GM12878 (cell line): ENCODE measurements at regions not wholly inside any gene's neighbourhood (a gene's known extent, or its start where the extent isn't known, plus 50 kb on each side); places are given as distances from the start of the nearest gene placed in this dataset.

Experiments
- ATF2 ChIP-seq: IDR thresholded peaks from 2 replicates; pipeline ENCODE4 v1.6.1; 2012; ENCODE audit warnings: low read length, inconsistent platforms
- ATF7 ChIP-seq: fragments of 450-650 bp; IDR thresholded peaks from 2 replicates; pipeline ENCODE4 v1.6.1; 2016; ENCODE audit warnings: low read depth, mild to moderate bottlenecking
- BMI1 ChIP-seq: fragments of 450-650 bp; IDR thresholded peaks from 2 replicates; pipeline ENCODE4 v1.6.1; 2016; ENCODE audit warnings: mild to moderate bottlenecking, moderate library complexity, borderline replicate concordance
- DPF2 ChIP-seq: fragments of 450-650 bp; IDR thresholded peaks from 2 replicates; pipeline ENCODE4 v1.6.1; 2017; ENCODE audit warnings: mild to moderate bottlenecking
- E2F4 ChIP-seq: IDR thresholded peaks from 2 replicates; pipeline ENCODE4 v1.6.1; 2012; ENCODE audit warnings: low read depth, low read length, improper control_type of control experiment
- IRF3 ChIP-seq: fragments of 450-650 bp; IDR thresholded peaks from 2 replicates; pipeline ENCODE4 v1.6.1; 2014; ENCODE audit warnings: mild to moderate bottlenecking
- KAT2A ChIP-seq: conservative IDR thresholded peaks from 2 replicates; pipeline ENCODE4 v1.6.1; 2011; ENCODE audit warnings: low read depth, low read length; ENCODE audit not compliant: control insufficient read depth
- MEF2A ChIP-seq: IDR thresholded peaks from 2 replicates; pipeline ENCODE4 v1.6.1; 2011; ENCODE audit warnings: low read depth, mild to moderate bottlenecking, low read length, moderate library complexity; ENCODE audit not compliant: insufficient read depth
- MEF2B ChIP-seq: fragments of 450-650 bp; IDR thresholded peaks from 2 replicates; pipeline ENCODE4 v1.6.1; 2018; ENCODE audit warnings: mild to moderate bottlenecking, moderate library complexity; ENCODE audit not compliant: partially characterized antibody, poor library complexity, severe bottlenecking
- NRF1 ChIP-seq: conservative IDR thresholded peaks from 2 replicates; pipeline ENCODE4 v1.6.1; 2011; ENCODE audit warnings: mild to moderate bottlenecking, low read depth, low read length, improper control_type of control experiment
- PBX3 ChIP-seq: IDR thresholded peaks from 2 replicates; pipeline ENCODE4 v1.6.1; 2011; ENCODE audit warnings: mild to moderate bottlenecking, low read depth, low read length, moderate library complexity; ENCODE audit not compliant: insufficient replicate concordance
- POU2F2 ChIP-seq: IDR thresholded peaks from 3 replicates; pipeline ENCODE4 v1.6.1; 2011; ENCODE audit warnings: low read depth, mild to moderate bottlenecking, low read length, borderline replicate concordance
- RELB ChIP-seq: fragments of 450-650 bp; IDR thresholded peaks from 2 replicates; pipeline ENCODE4 v1.6.1; 2017; ENCODE audit warnings: low read depth, mild to moderate bottlenecking, moderate library complexity
- SMAD1 ChIP-seq: fragments of 450-650 bp; IDR thresholded peaks from 2 replicates; pipeline ENCODE4 v1.6.1; 2018; ENCODE audit warnings: mild to moderate bottlenecking, low read depth; ENCODE audit not compliant: partially characterized antibody
- SMC3 ChIP-seq: IDR thresholded peaks from 2 replicates; pipeline ENCODE4 v1.6.1; 2011; ENCODE audit warnings: low read length, improper control_type of control experiment, borderline replicate concordance
- STAT1 ChIP-seq: fragments of 450-650 bp; conservative IDR thresholded peaks from 2 replicates; pipeline ENCODE4 v1.6.1; 2014; ENCODE audit warnings: antibody characterized with exemption, mild to moderate bottlenecking
- TAF1 ChIP-seq: IDR thresholded peaks from 2 replicates; pipeline ENCODE4 v1.6.1; 2011; ENCODE audit warnings: mild to moderate bottlenecking, low read depth, low read length, borderline replicate concordance
- TCF12 ChIP-seq: IDR thresholded peaks from 2 replicates; pipeline ENCODE4 v1.6.1; 2011; ENCODE audit warnings: low read depth, mild to moderate bottlenecking, low read length
- ZBTB11 ChIP-seq: fragments of 450-650 bp; formaldehyde crosslinking; IDR thresholded peaks from 2 replicates; pipeline ENCODE4 v1.5.0; 2022; ENCODE audit warnings: mild to moderate bottlenecking, missing genetic modification characterization
- ZNF274 ChIP-seq: IDR thresholded peaks from one replicate; pipeline ENCODE4 v1.8.0; 2011; ENCODE audit not compliant: insufficient read length, insufficient read depth
- ZNF384 ChIP-seq: IDR thresholded peaks from 2 replicates; pipeline ENCODE4 v1.6.1; 2012; ENCODE audit warnings: low read depth, mild to moderate bottlenecking, low read length, improper control_type of control experiment, borderline replicate concordance

GRCh38 chr13:78102121-78102677, 183.6 kb upstream of the EDNRB start (continued):
- no peak for TF ChIP-seq PBX3
- no peak for TF ChIP-seq STAT1
- TF ChIP-seq RELB = 0 out of 2 replicates have a peak, but pooled peaks have one; percentile 18
- TF ChIP-seq KAT2A = no peak
- TF ChIP-seq NRF1 = no peak
- no peak for TF ChIP-seq IRF3
- TF ChIP-seq ATF7 = 0 out of 2 replicates have a peak, but pooled peaks have one; percentile 22
- no peak for TF ChIP-seq POU2F2
- no peak for TF ChIP-seq TCF12
- TF ChIP-seq BMI1 = no peak
- no peak for TF ChIP-seq ZNF274
- TF ChIP-seq DPF2 = no peak
- no peak for TF ChIP-seq ZBTB11 (CRISPR knock-in tag)
- TF ChIP-seq ZNF384 = no peak
- TF ChIP-seq SMAD1 = no peak
- TF ChIP-seq E2F4 = no peak
- TF ChIP-seq MEF2A = peak; percentile 75; the same call in 1 of the 2 replicates
- TF ChIP-seq ATF2 = no peak
- TF ChIP-seq TAF1 = no peak
- TF ChIP-seq MEF2B = peak; percentile 63
- no peak for TF ChIP-seq SMC3
